HG03175 (cell line): ENCODE measurements at regions not wholly inside any gene's neighbourhood (a gene's known extent, or its start where the extent isn't known, plus 50 kb on each side); places are given as distances from the start of the nearest gene placed in this dataset.
"Not testable (repeated sequence)": the region's sequence is repeated elsewhere in the genome, so short reads cannot be mapped to it uniquely, and the experiment has no call there.

Experiments
- ATAC-seq: cut with Tn5 transposase; IDR thresholded peaks from one replicate; pipeline ENCODE4 v1.9.1; 2021; ENCODE audit warnings: mild to moderate bottlenecking, moderate library complexity; ENCODE audit not compliant: unreplicated experiment

DNA sequence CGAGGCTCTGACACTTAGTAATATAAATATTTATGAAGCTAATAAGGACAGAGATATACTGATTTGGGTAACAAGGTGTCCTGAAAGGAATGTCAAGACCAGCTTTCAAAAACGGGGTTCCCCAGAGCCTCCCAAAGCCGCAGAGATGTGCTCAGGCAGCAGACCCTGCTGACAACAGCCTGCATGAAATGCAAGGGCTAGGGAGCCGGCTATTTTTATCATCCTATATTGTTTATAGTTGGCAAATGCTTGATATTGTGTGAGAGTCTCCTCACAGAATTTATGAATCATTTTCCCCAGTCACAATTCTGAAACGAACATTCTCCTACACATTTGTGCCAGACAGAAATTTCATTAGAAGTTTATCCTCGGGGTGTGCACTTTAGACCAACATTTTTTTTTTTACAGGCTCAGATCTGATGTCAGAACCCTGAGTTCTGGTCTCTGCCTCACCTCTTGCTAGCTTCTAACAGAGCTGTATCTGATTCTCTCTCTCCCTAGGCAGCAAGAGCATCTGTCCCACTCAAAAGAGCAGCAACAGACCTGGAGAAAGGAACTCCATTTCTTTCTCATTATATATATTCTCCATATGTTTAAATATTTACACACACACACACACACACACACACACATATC is 302.3 kb upstream of the PLD5 start:
- ATAC-seq = no peak

DNA sequence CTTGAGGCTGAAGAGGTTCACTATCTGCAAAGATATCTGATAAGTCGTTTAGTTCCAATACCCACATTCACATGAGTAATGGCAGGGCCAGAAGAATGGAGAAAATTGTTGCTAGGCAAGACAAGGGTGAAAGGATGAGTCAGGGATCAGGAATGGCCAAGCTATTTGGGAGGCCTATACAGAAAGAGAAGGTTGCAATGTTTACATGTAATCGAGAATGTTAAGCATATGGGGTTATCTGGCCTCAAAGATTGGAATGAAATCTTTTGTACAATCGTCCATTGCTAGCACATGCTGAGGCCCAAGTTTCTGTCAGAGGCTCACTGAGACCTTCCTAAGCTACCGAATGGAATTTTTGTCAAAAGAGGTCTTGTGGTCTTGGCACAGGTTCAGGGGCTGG is 299.9 kb upstream of the PLD5 start:
- ATAC-seq = no peak

DNA sequence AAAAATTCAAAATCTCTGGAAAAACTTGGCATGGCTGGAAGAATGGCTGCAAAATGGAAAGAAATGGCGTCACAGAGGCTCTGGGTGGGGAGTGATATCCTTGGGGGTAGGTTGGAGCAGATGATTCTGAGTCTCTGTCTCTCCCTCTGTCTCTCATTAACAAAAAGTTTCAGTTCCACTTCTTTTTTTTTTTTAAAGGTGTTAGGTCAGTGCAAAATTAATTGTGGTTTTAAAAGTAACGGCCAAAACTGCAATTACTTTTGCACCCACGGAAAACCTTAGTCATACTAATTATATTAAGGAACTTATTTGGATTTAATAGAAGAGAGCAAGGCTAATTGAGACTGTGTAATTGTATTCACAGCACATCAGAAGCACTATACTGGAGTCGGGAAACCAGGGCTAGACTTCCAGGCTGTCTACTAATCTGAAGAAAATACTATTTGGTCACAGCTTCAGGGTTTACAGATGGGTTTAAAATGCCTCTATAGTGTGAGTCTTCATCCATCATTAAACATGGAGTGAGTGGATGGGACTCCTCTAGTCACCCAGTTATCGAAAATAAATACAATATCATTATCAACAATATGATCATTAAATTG is 289.1 kb upstream of the PLD5 start:
- peak; percentile 98 for ATAC-seq

DNA sequence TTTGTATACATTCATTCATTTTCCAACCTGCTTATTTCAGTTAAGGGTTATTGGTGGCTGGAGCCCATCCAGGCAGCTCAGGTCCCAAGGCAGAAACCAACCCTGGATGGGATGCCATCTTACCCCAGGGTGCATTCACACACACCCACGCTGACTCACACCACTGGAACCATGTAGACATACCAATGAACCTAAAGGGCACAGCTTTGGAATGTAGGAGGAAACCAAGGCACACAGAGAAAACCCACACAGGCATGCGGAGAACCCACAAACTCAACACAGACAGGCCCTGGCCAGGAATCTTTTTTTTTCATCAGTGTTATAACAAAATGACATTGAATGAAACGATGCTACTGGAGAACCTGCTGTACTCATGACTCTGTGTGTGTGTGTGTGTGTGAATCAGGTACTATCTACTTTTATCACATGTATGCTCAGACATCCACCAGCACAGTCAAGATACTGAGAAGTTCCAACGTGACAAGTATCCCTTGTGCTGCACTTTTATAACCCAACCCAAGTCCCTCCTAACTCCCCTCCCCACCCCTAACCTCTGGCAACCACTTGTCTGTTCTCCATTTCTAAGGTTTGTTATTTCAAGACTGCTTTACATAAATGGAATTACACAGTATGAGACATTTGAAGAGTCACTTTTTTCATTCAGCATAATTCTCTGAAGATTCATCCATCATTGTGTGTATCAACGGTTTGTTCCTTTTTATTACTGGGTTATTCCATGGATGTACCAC is 286.8 kb upstream of the PLD5 start:
- no peak for ATAC-seq

DNA sequence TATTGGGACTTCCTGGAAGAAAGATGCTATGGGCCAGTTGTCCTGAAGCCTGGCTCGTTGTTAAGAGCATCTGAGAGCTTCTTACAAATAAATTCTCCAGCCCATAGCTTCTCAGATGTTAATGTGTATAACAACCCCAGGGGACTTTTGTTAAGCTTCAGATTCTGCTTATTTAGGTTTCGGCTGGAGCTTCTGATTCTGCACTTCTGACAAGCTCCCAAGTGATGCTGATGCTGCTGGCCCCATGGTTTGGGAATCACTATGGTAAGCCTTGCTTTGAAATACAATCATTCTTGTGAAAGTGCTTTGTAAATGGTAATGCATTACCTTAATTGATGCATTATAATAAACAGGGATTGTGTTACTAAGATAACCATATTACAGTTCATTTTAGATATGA is 281.8 kb upstream of the PLD5 start:
- ATAC-seq = no peak

DNA sequence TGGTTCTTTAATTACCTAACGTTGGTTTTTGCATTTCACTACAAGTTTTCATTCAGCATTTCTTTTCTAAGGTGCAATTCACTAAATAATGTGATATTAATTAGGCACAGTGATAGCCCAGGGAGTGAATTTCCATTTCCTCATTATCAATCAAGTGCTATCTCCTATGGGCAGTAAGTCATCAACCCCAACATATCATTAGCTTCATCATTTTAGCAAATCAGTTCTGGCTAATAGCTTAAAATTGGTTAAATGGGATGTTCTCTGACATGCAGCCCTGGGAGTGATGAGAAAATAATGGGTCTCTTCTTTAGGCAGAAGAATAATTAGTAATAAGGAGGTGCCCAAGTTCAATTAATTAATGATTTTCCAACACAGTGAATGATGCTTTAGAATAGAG is 280.9 kb upstream of the PLD5 start:
- ATAC-seq = not testable (repeated sequence)

DNA sequence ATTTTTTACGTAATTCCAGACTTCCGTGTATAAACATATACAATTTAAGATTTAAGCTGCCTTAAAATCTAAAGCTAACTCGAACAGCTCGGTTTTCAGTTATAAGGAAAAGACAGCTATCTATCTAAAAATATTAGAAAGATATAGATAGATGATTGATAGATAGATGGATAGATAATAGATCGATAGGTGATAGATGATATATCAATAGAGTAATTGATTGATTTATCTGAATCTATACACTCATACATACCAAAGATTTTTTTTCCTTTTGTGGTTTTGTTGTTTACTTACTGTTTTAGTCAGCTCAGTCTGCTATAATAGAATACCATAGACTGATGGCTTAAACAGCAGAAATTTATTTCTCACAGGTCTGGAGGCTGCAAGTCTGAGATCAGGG is 278.5 kb upstream of the PLD5 start:
- no peak for ATAC-seq

DNA sequence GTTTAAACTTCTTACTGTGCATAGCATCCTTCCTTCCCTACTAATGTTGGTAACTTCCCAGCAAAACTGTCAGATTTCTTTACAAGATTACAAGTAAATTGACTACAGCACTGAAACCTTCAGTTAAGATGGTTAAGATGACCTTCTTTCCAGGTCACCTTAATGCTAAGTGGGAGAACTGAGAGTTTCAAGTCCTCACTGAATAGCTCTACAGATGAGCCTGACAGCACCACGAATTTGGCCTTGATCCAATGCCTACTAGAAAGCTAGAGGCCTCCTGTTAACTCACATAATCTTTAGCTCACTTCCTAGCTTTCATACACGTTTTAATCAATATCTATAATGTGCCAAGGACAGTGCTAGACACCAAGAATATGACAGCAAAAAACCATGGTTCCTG is 276.0 kb upstream of the PLD5 start:
- ATAC-seq = peak; percentile 73

DNA sequence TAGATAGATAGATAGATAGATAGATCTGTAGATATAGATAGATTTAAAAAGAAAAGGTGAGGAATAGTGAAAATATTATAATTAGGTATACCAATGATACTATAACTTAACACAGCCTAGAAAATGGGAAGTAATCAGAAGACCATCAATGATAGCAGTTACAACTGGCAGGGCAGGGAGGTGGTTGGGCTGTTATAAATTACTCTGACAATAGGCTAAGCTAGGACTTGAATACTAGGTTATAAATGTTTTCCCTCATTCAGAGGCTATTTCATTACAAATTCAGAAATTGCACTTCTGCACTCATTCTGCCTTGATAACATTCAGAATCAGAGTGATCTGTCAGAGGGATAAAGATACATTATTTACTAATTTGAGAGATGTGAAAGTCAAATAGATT is 273.4 kb upstream of the PLD5 start:
- no peak for ATAC-seq

DNA sequence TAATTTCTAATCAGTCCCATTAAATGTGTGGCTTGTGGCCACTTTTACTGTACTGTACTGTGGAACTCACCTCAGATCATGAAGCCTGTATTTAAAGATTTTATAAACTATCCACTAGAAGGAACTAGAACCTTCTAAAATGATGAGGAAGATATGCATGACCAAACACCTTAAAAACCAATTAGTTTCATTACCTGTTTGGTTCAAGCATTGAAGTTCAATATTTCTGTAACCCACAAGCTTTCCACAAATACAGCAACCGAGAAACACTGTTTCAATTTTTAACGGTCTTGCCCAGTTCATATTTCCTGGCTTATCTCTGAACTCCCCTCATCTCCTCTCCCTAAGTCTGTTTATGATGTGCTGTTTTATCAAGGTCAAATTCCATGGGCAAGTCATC is 264.3 kb upstream of the PLD5 start:
- ATAC-seq = peak; percentile 81

DNA sequence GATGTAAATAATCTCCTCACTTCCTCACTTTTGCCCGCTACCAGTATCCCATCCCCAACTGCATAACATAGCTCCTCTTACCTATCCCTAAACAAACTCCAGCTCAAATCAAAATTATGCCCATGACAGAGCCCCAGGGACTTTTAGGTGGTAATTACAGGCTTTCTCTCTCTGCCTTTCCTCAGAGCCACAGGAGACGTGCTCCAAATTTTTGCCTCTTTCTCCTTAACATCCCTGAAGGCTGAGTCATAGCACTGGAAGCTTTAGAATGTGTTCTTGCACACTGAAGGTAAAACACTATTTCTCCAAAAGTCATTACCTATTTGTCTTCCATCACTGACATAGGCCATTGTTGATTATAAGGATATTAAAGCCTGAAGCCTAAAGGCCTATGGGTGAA is 263.5 kb upstream of the PLD5 start:
- no peak for ATAC-seq

DNA sequence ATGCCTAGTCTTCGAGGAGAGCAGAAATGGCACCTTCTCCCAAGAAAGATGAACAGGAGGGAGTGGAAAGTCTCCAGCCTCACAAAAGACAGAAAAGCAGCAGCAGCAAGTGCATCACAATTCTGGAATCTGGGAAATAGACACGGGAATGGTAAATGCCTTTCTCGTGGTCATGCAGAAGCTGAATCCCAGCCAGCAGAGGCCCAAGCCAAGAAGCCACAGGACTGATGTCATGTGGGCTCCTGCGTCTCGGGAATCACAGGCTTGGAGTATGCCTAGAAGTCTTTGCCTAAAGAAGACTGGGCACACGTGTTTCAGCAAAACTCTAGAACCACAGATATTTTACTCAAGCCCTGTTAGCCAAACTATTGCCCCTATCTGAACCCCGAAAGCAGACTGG is 260.3 kb upstream of the PLD5 start:
- no peak for ATAC-seq

DNA sequence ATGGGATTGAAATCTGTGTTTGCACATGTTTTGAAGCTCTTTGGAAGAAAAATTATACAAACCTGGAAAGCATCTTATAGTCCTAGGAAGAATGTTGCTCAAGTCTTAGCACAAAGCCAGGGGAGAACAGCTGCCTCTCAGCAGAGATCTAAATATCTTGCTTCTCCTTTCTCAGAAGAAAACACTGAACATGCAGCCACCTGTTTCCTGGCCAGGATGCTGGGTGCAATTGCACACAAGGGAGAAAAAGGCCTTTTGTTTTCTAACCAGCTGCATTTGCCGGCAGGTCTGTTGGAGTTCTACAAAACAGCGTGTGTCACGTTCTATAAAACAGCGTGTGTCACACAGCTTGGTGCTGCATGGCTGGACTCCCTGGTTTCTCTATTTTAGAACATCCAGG is 259.6 kb upstream of the PLD5 start:
- peak; percentile 71 for ATAC-seq

DNA sequence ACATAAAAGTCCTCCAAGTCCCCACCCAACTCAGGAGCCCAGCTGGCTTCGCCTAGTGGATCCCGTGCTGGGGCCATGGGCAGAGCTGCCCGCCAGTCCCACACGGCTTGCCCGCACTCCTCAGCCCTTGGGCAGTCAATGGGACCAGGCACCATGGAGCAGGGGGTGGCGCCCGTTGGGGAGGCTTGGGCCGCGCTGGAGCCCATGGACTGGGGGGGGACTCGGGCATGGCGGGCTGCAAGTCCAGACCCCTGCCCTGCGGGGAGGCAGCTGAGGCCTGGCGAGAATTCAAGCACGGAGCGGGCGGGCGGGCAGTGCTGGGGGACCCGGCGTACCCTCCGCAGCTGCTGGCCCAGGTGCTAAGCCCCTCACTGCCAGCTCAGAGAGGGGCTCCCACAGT is 249.8 kb upstream of the PLD5 start:
- no peak for ATAC-seq

DNA sequence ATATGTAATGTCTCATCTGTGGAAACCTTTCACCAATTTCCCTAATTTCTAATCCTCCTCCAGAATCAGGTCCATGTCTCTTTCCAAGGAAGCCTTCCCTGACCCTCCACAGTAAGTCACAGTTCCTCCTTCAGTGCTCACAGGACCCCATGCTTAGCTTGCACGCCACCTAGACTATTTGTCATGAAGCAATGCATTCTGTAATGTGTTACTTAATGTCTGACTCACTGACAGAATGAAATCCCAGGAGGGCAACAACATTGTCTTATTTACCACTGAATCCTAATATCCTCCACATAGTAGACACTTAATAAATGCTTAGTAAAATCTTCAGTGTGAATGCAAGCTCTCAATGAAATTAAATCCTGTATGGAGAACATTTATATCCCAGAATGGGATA is 245.9 kb upstream of the PLD5 start:
- ATAC-seq = no peak

DNA sequence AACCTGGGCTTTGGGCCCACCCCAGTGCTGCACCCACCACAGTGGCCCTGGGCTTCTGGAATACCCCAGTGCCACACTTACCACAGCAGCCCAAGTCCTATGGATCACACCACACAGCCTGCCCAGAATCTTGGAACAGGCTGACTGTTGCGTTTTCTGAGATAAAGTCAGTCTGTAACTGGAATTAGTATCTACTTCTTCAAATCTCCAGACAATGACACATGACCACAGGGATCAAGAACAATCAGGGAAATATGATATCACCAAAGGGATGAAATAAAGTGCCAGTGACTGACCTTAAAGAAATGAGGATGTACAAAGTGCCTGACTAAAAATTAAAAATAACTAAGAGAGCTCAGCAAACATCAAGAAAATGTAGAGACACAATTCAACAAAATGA is 239.7 kb upstream of the PLD5 start:
- no peak for ATAC-seq

DNA sequence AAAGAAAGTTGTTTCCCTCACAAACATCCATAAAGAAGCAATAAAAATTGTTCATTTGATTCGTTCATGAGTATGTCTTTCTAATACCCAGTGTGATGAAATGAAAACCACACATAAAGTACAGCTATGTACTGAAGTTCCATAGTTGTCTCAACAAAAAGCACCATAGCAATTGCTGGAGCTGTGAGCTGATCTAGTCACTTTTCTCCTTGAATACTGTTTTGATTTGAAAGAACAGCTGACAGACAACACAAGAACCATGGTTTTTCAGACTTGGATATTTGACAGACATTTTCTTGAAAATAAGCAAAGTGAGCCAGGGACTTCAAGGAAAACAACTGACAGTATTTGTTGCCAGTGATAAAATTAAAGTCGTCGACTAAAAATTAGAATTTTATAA is 237.1 kb upstream of the PLD5 start:
- no peak for ATAC-seq

DNA sequence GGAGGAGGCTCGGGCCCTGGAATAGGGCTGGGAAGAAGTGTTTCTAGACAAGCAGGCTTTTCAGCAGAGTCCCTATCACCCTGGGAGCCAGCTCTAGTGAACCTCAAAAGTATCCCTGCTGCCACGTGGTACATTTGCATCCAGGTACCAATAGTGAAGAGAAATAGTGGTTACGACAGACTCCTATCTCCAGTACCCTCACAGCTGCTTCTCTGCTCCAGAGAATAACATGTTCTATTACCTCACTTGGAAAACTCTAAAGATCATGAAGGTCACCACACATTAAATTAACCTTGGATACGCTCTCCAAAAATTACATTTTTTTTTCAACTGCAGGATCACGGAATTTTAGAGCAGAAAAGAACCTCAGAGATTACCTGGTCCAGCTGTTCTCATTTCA is 230.4 kb upstream of the PLD5 start:
- no peak for ATAC-seq

DNA sequence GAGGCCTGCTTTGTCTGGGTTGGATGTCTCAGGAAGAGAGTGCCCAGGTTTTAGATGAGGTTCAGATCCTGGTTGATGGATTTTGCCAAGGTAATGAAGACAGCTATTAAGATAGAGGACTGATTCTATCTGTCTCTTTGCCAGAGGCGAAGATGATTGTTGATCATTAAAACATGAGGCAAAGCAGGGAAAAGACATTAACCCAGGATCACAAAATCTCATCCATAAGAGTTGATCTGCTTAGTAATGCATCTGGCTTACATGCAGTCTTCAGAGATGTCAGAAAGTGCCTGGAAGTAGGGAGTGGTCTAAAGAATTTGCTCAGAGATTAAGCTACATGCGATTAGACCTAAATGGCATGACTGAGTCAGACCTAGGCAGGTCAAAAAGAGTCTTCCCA is 229.6 kb upstream of the PLD5 start:
- ATAC-seq = no peak

DNA sequence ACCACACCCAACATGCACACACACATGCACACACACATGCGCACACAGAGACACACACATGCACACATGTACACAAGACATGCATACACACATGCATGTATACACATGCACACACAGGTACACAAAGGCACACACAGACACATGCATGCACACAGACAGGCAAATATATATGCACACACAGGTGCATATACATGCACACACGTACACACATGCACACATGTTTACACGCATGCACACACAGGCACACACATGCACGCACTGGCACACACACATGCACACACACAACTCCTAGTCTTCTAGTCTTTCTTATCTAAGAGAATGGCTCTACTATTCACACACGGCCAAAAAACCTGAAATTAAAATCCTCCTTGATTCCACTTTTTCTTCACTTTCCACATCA is 222.7 kb upstream of the PLD5 start:
- ATAC-seq = no peak

DNA sequence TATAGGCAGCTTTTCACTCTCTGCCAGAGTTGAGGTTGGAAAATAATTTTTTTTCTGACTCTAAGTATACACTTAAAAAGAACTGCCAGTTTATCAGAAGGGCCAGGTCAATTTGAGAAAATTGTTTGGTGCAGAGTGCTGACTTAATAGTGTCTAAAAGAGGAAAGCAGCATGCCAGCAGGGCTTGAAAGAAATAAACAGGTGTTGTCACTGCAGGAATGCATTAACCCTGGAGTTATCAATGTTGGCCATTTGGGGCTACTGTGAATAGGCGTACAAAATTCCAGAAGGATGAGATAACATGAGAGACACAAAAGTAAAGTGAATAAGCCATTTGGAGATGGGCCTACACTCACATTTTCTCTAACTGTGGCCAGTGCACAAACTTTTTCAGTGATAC is 220.6 kb upstream of the PLD5 start:
- no peak for ATAC-seq

DNA sequence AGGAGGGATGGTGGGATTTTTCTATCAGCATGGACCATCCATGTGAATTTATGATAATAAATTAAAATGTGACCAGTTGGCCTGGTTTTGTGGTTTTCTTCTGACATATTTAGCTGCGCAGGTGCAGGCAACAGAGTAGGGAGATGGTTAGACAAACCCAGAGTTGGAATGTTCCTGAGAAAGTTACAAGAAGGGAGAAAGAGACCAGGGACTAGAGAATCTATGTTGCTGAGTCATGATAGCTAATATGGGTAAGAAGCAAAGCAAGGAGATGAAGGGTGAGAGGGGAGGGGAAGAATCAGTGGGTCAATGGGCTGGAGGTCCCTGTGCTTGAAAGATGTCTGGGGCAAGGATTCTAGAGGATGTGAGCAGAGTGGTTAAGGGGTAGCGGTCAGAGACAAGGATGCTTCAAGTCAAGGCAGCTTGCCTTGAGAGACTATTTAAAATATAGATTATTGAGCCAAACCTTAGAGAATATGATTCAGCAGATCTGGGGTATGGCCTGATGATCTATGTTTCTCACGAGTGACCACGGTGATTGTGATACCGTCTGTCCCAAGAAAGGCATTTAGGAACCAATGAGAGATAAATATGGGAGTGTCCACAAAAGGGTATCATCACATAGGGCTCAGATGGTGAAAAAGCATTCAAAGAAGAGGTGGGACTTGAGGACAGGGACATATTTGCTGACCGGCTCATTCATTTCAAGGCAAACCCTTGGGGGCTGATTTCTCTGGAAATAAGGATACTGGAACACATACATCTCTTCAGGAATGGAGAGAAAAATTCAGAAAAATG is 219.7 kb upstream of the PLD5 start:
- no peak for ATAC-seq
